ENCODE measurements at regions not wholly inside any gene's neighbourhood (a gene's known extent, or its start where the extent isn't known, plus 50 kb on each side); places are given as distances from the start of the nearest gene placed in this dataset.

- Histone ChIP-seq H4K20me1 (ENCODE audit: control insufficient read depth, insufficient read depth, insufficient read length) (no peaks in the 10 kb centered on the region), H3K9ac (ENCODE audit: extremely low read depth, insufficient read length, low read length) (no peak overlapping the region), H3K56ac (ENCODE audit: insufficient read length, low read depth, low read length) (no peak overlapping the region), H4K91ac (ENCODE audit: insufficient read length, low read depth, low read length) (no peak overlapping the region), H3K4me1 (ENCODE audit: insufficient read depth, low read length) (no peaks in the 10 kb centered on the region), H2BK15ac (ENCODE audit: low read depth, low read length) (no peak overlapping the region), H3K9me3 (ENCODE audit: control insufficient read depth, low read depth, low read length) (no peaks in the 10 kb centered on the region), H3K23ac (ENCODE audit: insufficient read length, low read depth, low read length) (no peak overlapping the region), H3K14ac (ENCODE audit: insufficient read depth, low read length) (no peak overlapping the region), H2BK20ac (ENCODE audit: low read depth, low read length, poor library complexity, severe bottlenecking) (no peak overlapping the region), H3K79me2 (ENCODE audit: insufficient read depth, low read length) (no peaks in the 10 kb centered on the region), H2BK120ac (ENCODE audit: low read depth, low read length, poor library complexity, severe bottlenecking) (no peak overlapping the region), H3T11ph (ENCODE audit: low read length) (no peak overlapping the region), H2AFZ (ENCODE audit: low read length) (no peak overlapping the region), H3K4ac (ENCODE audit: low read depth, low read length) (no peak overlapping the region), H4K5ac (ENCODE audit: insufficient read length, low read depth, low read length) (no peak overlapping the region), H2BK12ac (ENCODE audit: insufficient read length, low read depth, low read length) (no peak overlapping the region), H3K27ac (ENCODE audit: insufficient read length, low read depth, low read length) (no peak overlapping the region), H3K18ac (ENCODE audit: insufficient read length, low read depth, low read length) (no peak overlapping the region), H3K27me3 (ENCODE audit: insufficient read depth, low read length) (no peaks in the 10 kb centered on the region), H3K79me1 (ENCODE audit: insufficient read depth, low read depth, low read length, poor library complexity, severe bottlenecking) (no peaks in the 10 kb centered on the region), H3K23me2 (ENCODE audit: insufficient read length, low read depth, low read length, poor library complexity, severe bottlenecking) (no peaks in the 10 kb centered on the region), H3K4me2 (ENCODE audit: insufficient read depth, insufficient read length, low read length) (no peak overlapping the region), H2BK5ac (ENCODE audit: insufficient read length, low read length) (no peak overlapping the region), H2AK5ac (ENCODE audit: insufficient read length, low read length) (no peak overlapping the region), H4K8ac (replicated peaks; ENCODE audit: insufficient read length, low read depth, low read length) (no peak overlapping the region)
- WGBS (ENCODE audit: extremely low coverage, insufficient read length, low lambda C conversion rate): no CpG with 5 or more reads among the region's 3 CpGs
- no peak for TF ChIP-seq CTCF (conservative IDR thresholded peaks at IDR 0.05)
- Mint-ChIP-seq H3K4me1 (no peaks in the 10 kb centered on the region), H3K4me3 (no peak overlapping the region), H3K27ac (no peak overlapping the region), H3K36me3 (ENCODE audit: insufficient read depth in 1 of 3, low read depth in 3 of 3) (peaks cover 3 to 5% (median 5%) of the 10 kb centered on the region in 3 experiments; a peak in 5 of 7 replicates), H3K9me3 (peaks cover 5 to 6% of the 10 kb centered on the region in 2 experiments; a peak in 4 of 5 replicates), H3K27me3 (ENCODE audit: low read depth) (no peaks in the 10 kb centered on the region)
- no peak for DNase-seq
These were observed 284.0 kb upstream of the ZFP42 start for GRCh38 chr4:187711586-187711985.
